Activated CD8-positive, alpha-beta T cell treated with anti-CD3 and anti-CD28 coated beads for 36 hours (primary cell): ENCODE measurements at regions not wholly inside any gene's neighbourhood (a gene's known extent, or its start where the extent isn't known, plus 50 kb on each side); places are given as distances from the start of the nearest gene placed in this dataset.

Experiments used
- ATAC-seq: fragments of 200-7000 bp; cut with Tn5 transposase; one replicate; pipeline ENCODE4 v1.10.0; 2021; ENCODE audit warnings: mild to moderate bottlenecking, moderate library complexity
- CTCF ChIA-PET: fragments of 350-600 bp; sonication (Branson Sonifier 250); formaldehyde crosslinking; loops from one replicate; lab custom pipeline; 2021; ENCODE audit warnings: antibody characterized with exemption; lab: Charles Lee
- POLR2A ChIA-PET: fragments of 350-600 bp; sonication (Branson Sonifier 250); formaldehyde crosslinking; loops from one replicate; lab custom pipeline; 2021; ENCODE audit warnings: antibody characterized with exemption; lab: Charles Lee
- DNase-seq: peaks from one replicate; pipeline ENCODE4 v3.0.0-alpha.2; 2020
- H3K27ac Mint-ChIP-seq: one replicate; pipeline ENCODE4 v1.8.0; 2021; ENCODE audit warnings: mild to moderate bottlenecking, mixed read lengths
- H3K27me3 Mint-ChIP-seq: one replicate; pipeline ENCODE4 v1.8.0; 2021; ENCODE audit warnings: mixed read lengths
- H3K36me3 Mint-ChIP-seq: one replicate; pipeline ENCODE4 v1.8.0; 2021; ENCODE audit warnings: low read depth, mixed read lengths
- H3K4me1 Mint-ChIP-seq: one replicate; pipeline ENCODE4 v1.8.0; 2021; ENCODE audit warnings: low read depth, mixed read lengths
- H3K4me3 Mint-ChIP-seq: one replicate; pipeline ENCODE4 v1.8.0; 2021; ENCODE audit warnings: mild to moderate bottlenecking, moderate library complexity, mixed read lengths
- H3K9me3 Mint-ChIP-seq: one replicate; pipeline ENCODE4 v1.8.0; 2021; ENCODE audit warnings: mixed read lengths
- CTCF ChIP-seq: fragments of 200-600 bp; IDR thresholded peaks from one replicate; pipeline ENCODE4 v1.8.0; 2022; ENCODE audit warnings: antibody characterized with exemption, mild to moderate bottlenecking
- intact Hi-C: fragments of 100-400 bp; cut with micrococcal nuclease; formaldehyde crosslinking; loops from one replicate; pipeline ENCODE4 v1.10.0; 2022

- TF ChIP-seq CTCF: no peak
- Mint-ChIP-seq H3K36me3 (no peaks in the 10 kb centered on the region), H3K27ac (no peak overlapping the region), H3K9me3 (peaks cover 1% of the 10 kb centered on the region), H3K4me3 (no peak overlapping the region), H3K4me1 (peaks cover 4% of the 10 kb centered on the region), H3K27me3 (peaks cover 17% of the 10 kb centered on the region)
- CTCF ChIA-PET: interaction anchor here (1.5 to 3.6 kb wide), 2 partner anchors 13 to 132 kb away, joined by 4 to 16 read pairs; no protein-coding TSS in a partner anchor
- DNase-seq (no peak), ATAC-seq (no peak)
- POLR2A ChIA-PET: no interaction called here
- intact Hi-C loops: no loop called here
Observed at GRCh38 chr3:71862371-71863140, 77.6 kb upstream of the PROK2 start.

- peak; percentile 70 for ATAC-seq
- ChIA-PET CTCF (interaction anchor here (0.9 to 5.8 kb wide), 9 partner anchors 16 to 158 kb away, joined by 3 to 43 read pairs (median 4); no protein-coding TSS in a partner anchor), POLR2A (no interaction called here)
- peak; percentile 12 for DNase-seq
- Mint-ChIP-seq H3K27ac (no peak overlapping the region), H3K4me3 (no peak overlapping the region), H3K27me3 (peaks cover 17% of the 10 kb centered on the region), H3K4me1 (peaks cover 4% of the 10 kb centered on the region), H3K36me3 (no peaks in the 10 kb centered on the region), H3K9me3 (peaks cover 1% of the 10 kb centered on the region)
- peak; percentile 57 for TF ChIP-seq CTCF
- intact Hi-C loops: loop anchor here (5.0 kb wide), 2 partner anchors 132 to 147 kb away; partner anchors contain the start of gene EIF4E3
Observed at GRCh38 chr3:71859123-71859519, 74.2 kb upstream of the PROK2 start.

GRCh38 chr3:71858503-71859122 lies 73.7 kb upstream of the PROK2 start:
- ATAC-seq (no peak), DNase-seq (no peak)
- ChIA-PET CTCF (interaction anchor here (0.9 to 5.8 kb wide), 10 partner anchors 16 to 157 kb away, joined by 3 to 43 read pairs (median 4); no protein-coding TSS in a partner anchor), POLR2A (no interaction called here)
- H3K4me1 Mint-ChIP-seq: peaks cover 4% of the 10 kb centered on the region
- no peak for TF ChIP-seq CTCF
- no peak overlapping the region for H3K27ac Mint-ChIP-seq
- H3K36me3 Mint-ChIP-seq: no peaks in the 10 kb centered on the region
- H3K27me3 Mint-ChIP-seq: peaks cover 14% of the 10 kb centered on the region
- H3K9me3 Mint-ChIP-seq: peaks cover 1% of the 10 kb centered on the region
- intact Hi-C loops: loop anchor here (5.0 kb wide), 2 partner anchors 131 to 146 kb away; partner anchors contain the start of gene EIF4E3
- H3K4me3 Mint-ChIP-seq: no peak overlapping the region

- ATAC-seq: no peak
- no peak for TF ChIP-seq CTCF
- H3K9me3 Mint-ChIP-seq: peaks cover 1% of the 10 kb centered on the region
- peaks cover 13% of the 10 kb centered on the region for H3K27me3 Mint-ChIP-seq
- DNase-seq: no peak
- H3K27ac Mint-ChIP-seq: no peak overlapping the region
- peaks cover 4% of the 10 kb centered on the region for H3K4me1 Mint-ChIP-seq
- no peaks in the 10 kb centered on the region for H3K36me3 Mint-ChIP-seq
- ChIA-PET POLR2A (no interaction called here), CTCF (interaction anchor here (1.1 to 5.8 kb wide), 5 partner anchors 17 to 155 kb away, joined by 3 to 43 read pairs (median 3); no protein-coding TSS in a partner anchor)
- intact Hi-C loops: loop anchor here (5.0 kb wide), 2 partner anchors 131 to 146 kb away; partner anchors contain the start of gene EIF4E3
- no peak overlapping the region for H3K4me3 Mint-ChIP-seq
Observed at GRCh38 chr3:71857956-71858355, 73.0 kb upstream of the PROK2 start.
